ENCODE measurements at regions not wholly inside any gene's neighbourhood (a gene's known extent, or its start where the extent isn't known, plus 50 kb on each side); places are given as distances from the start of the nearest gene placed in this dataset.

DNA sequence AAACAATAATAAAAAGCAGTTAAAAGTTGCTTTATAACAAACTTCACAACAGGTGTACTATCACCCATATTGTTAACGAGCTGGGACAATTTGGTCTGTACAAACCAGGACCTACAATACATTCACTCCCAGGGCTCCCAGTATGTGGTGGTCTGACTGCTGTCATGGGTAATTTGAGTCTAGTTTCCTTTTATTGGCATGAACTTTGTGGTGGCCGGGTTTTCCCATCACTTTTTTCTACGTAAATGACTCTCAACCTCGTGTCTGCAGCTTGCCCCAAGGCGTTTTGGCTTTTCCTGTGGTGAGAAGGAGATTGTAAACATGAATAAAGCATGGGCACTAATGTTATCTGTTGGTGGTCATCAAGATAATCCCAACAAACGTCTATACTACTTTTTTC, 118.7 kb upstream of the CDK6 start:
- TF ChIP-seq, protein P1, sequence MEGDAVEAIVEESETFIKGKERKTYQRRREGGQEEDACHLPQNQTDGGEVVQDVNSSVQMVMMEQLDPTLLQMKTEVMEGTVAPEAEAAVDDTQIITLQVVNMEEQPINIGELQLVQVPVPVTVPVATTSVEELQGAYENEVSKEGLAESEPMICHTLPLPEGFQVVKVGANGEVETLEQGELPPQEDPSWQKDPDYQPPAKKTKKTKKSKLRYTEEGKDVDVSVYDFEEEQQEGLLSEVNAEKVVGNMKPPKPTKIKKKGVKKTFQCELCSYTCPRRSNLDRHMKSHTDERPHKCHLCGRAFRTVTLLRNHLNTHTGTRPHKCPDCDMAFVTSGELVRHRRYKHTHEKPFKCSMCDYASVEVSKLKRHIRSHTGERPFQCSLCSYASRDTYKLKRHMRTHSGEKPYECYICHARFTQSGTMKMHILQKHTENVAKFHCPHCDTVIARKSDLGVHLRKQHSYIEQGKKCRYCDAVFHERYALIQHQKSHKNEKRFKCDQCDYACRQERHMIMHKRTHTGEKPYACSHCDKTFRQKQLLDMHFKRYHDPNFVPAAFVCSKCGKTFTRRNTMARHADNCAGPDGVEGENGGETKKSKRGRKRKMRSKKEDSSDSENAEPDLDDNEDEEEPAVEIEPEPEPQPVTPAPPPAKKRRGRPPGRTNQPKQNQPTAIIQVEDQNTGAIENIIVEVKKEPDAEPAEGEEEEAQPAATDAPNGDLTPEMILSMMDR (IDR thresholded peaks at IDR 0.05): no peak
- TF ChIP-seq POLR2A (IDR thresholded peaks at IDR 0.05): no peak
- TF ChIP-seq POLR2AphosphoS5 (IDR thresholded peaks at IDR 0.05): no peak
- DNase-seq: no peak
- Histone ChIP-seq H3K9me3 (no peaks in the 10 kb centered on the region), H3K4me3 (no peak overlapping the region), H3K4me1 (peaks cover 0 to 2% (median 0%) of the 10 kb centered on the region in 4 donors), H3K36me3 (no peaks in the 10 kb centered on the region), H3K27me3 (no peaks in the 10 kb centered on the region), H3K27ac (no peak overlapping the region)
- intact Hi-C loops (cut with DNase I; ENCODE audit: low total_unique reads) (no loop called here), in situ Hi-C loops (cut with MboI; ENCODE audit: low pct_ligation_motif_present in 1 of 4, low pct_unique_long_range_greater_than_20kb in 1 of 4, low sequenced_read_pairs in 3 of 4) (no loop called here)
- 61 to 77% methylated on average over 6 of the region's 6 CpGs for WGBS, 2 donors (ENCODE audit: low coverage in 1 of 2)

DNA sequence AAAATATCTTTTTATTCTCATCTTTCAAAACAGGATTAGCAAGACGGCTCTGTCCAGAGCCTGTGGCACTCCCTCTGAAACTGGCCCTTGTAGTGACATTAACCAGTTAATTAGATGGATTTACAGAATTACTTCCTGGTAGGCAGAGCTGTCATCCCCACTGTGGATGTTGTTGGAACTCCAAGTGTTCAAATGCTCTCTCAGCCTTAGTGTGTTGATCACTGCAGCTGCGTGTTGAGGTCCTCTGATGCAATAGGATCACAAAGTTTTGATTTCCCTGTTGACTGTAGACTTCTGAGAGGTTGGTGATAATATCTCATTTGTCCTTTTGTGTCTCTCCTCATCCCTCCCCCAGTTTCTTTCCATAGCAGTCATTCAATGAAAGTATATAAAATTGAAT, 117.3 kb upstream of the CDK6 start:
- no peak for DNase-seq
- Histone ChIP-seq H3K27ac (no peak overlapping the region), H3K9me3 (no peaks in the 10 kb centered on the region), H3K4me1 (peaks cover 0 to 5% (median 0%) of the 10 kb centered on the region in 4 donors), H3K36me3 (no peaks in the 10 kb centered on the region), H3K27me3 (no peaks in the 10 kb centered on the region), H3K4me3 (no peak overlapping the region)
- TF ChIP-seq, protein P1 (IDR thresholded peaks at IDR 0.05): no peak
- TF ChIP-seq EP300 (IDR thresholded peaks at IDR 0.05; ENCODE audit: low read depth) (no peak), POLR2A (IDR thresholded peaks at IDR 0.05) (no peak), POLR2AphosphoS5 (IDR thresholded peaks at IDR 0.05) (no peak)
- in situ Hi-C loops (cut with MboI; ENCODE audit: low pct_ligation_motif_present in 1 of 4, low pct_unique_long_range_greater_than_20kb in 1 of 4, low sequenced_read_pairs in 3 of 4) (no loop called here), intact Hi-C loops (cut with DNase I; ENCODE audit: low total_unique reads) (no loop called here)
- 27% methylated on average over 2 of the region's 2 CpGs; no CpG with 5 or more reads in 1 of the 2 donors for WGBS, 2 donors (ENCODE audit: low coverage in 1 of 2)

DNA sequence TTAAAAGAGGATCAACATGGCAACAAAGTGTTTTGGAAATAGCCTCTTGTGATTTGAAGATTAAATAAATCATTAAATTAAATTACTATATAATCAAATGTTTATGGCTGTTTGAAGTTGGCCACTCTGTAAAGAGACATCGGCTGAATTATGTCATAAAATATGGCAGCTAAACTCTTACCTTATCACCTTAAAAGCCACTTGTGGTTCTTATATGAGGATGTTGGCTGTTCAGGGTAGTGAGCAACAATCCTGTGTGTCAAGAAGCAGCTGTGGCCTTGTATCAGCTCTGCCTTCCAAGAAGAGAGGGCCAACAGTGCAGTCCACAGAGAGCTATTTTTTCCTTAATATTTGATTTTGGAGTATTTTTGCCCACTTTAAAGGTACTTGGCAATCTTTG, 113.4 kb upstream of the CDK6 start:
- Histone ChIP-seq H3K4me3 (no peak overlapping the region), H3K4me1 (peaks cover 0 to 21% (median 0%) of the 10 kb centered on the region in 4 donors), H3K36me3 (no peaks in the 10 kb centered on the region), H3K9me3 (no peaks in the 10 kb centered on the region), H3K27me3 (no peaks in the 10 kb centered on the region), H3K27ac (peak overlapping the region in 1 of 4 donors; percentile 19)
- no peak for TF ChIP-seq POLR2AphosphoS5 (IDR thresholded peaks at IDR 0.05)
- TF ChIP-seq EP300 (IDR thresholded peaks at IDR 0.05; ENCODE audit: low read depth): no peak
- TF ChIP-seq, protein P1 (IDR thresholded peaks at IDR 0.05): no peak
- TF ChIP-seq POLR2A (IDR thresholded peaks at IDR 0.05): no peak
- WGBS, 2 donors (ENCODE audit: low coverage in 1 of 2): 32 to 71% methylated on average over 1 of the region's 1 CpG
- intact Hi-C loops (cut with DNase I; ENCODE audit: low total_unique reads) (no loop called here), in situ Hi-C loops (cut with MboI; ENCODE audit: low pct_ligation_motif_present in 1 of 4, low pct_unique_long_range_greater_than_20kb in 1 of 4, low sequenced_read_pairs in 3 of 4) (no loop called here)
- DNase-seq: peak; percentile 11

DNA sequence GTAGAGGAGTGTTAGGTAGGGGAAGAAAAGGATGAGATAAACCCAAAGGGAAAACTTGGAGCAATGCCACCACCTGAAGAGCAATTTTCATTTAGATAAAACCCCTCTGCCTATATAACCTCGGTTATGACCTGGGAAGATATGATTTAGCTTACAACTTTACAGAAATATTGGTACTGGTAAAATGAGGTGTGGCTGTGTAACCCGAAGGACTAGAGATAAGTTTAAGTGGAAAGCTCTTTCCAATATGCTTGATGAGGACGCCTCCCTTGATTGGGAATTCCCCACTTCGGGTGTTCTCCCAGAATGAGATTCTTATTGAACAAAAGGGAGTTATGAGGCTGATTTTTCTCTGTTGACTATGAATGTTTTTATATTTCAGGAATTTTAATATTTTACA, 109.5 kb upstream of the CDK6 start:
- intact Hi-C loops (cut with DNase I; ENCODE audit: low total_unique reads) (no loop called here), in situ Hi-C loops (cut with MboI; ENCODE audit: low pct_ligation_motif_present in 1 of 4, low pct_unique_long_range_greater_than_20kb in 1 of 4, low sequenced_read_pairs in 3 of 4) (no loop called here)
- H3K27ac ChIP-seq: peak overlapping the region in 1 of 4 donors; percentile 6
- WGBS, 2 donors (ENCODE audit: low coverage in 1 of 2): 45 to 59% methylated on average over 4 of the region's 4 CpGs
- TF ChIP-seq EP300 (IDR thresholded peaks at IDR 0.05; ENCODE audit: low read depth): no peak
- TF ChIP-seq POLR2AphosphoS5 (IDR thresholded peaks at IDR 0.05): no peak
- no peak for TF ChIP-seq POLR2A (IDR thresholded peaks at IDR 0.05)
- TF ChIP-seq, protein P1 (IDR thresholded peaks at IDR 0.05): no peak
- no peak overlapping the region for H3K4me3 ChIP-seq
- H3K27me3 ChIP-seq: no peaks in the 10 kb centered on the region
- H3K36me3 ChIP-seq: no peaks in the 10 kb centered on the region
- DNase-seq: no peak
- H3K4me1 ChIP-seq: peaks cover 0 to 28% (median 0%) of the 10 kb centered on the region in 4 donors
- H3K9me3 ChIP-seq: peaks cover 0 to 9% of the 10 kb centered on the region in 2 donors
